ENCODE measurements at regions not wholly inside any gene's neighbourhood (a gene's known extent, or its start where the extent isn't known, plus 50 kb on each side); places are given as distances from the start of the nearest gene placed in this dataset.

GRCh38 chr3:146975032-146975431 is 369.9 kb upstream of the PLSCR5 start:
- H4K8ac ChIP-seq (ENCODE audit: low read depth, low read length), result no peak overlapping the region
- H3K4me2 ChIP-seq (ENCODE audit: insufficient read depth, low read length, poor library complexity, severe bottlenecking), result no peak overlapping the region
- no peak overlapping the region for H2AK5ac ChIP-seq (ENCODE audit: low read depth, low read length)
- H2BK12ac ChIP-seq (ENCODE audit: low read length), result no peak overlapping the region
- no peak overlapping the region for H4K91ac ChIP-seq (ENCODE audit: low read depth, low read length, poor library complexity)
- H3K14ac ChIP-seq (ENCODE audit: low read length), result no peak overlapping the region
- no peak overlapping the region for H2BK15ac ChIP-seq (ENCODE audit: low read length)
- no peak overlapping the region for H3K9ac ChIP-seq (ENCODE audit: low read depth, low read length, poor library complexity)
- no peak overlapping the region for H3K18ac ChIP-seq (ENCODE audit: low read length)
- no peak overlapping the region for H2BK120ac ChIP-seq (ENCODE audit: low read depth, low read length)
- no peak overlapping the region for H3K4me3 ChIP-seq (ENCODE audit: low read length in 2 of 2)
- no peak overlapping the region for H3K4ac ChIP-seq (ENCODE audit: low read length)
- no peaks in the 10 kb centered on the region for H3K79me1 ChIP-seq (ENCODE audit: low read depth, low read length)
- no peaks in the 10 kb centered on the region for H3K27me3 ChIP-seq (ENCODE audit: control insufficient read depth in 3 of 3, insufficient read depth in 3 of 3, low read depth in 1 of 3, low read length in 3 of 3)
- no peaks in the 10 kb centered on the region for H3K36me3 ChIP-seq (replicated peaks in 1 of 2; ENCODE audit: control insufficient read depth in 2 of 2, insufficient read depth in 2 of 2, low read length in 2 of 2)
- H2BK5ac ChIP-seq (ENCODE audit: low read length), result no peak overlapping the region
- no peaks in the 10 kb centered on the region for H3K9me3 ChIP-seq (replicated peaks in 1 of 2; ENCODE audit: control insufficient read depth in 2 of 2, insufficient read depth in 1 of 2, low read depth in 1 of 2, low read length in 2 of 2)
- no peak overlapping the region for H3K23ac ChIP-seq (ENCODE audit: low read depth, low read length, poor library complexity)
- no CpG with 5 or more reads among the region's 1 CpG for WGBS, 2 donors (ENCODE audit: extremely low coverage in 2 of 2, insufficient read length in 2 of 2, insufficient replicate concordance in 1 of 2)
- H2AFZ ChIP-seq (ENCODE audit: low read length), result no peak overlapping the region
- H3K4me1 ChIP-seq (ENCODE audit: control insufficient read depth in 2 of 2, insufficient read depth in 1 of 2, low read depth in 1 of 2, low read length in 2 of 2), result no peaks in the 10 kb centered on the region
- no peak for DNase-seq (ENCODE audit: low spot score)
- H3K27ac ChIP-seq (replicated peaks; ENCODE audit: low read length), result no peak overlapping the region

- no peak overlapping the region for H3K4ac ChIP-seq (ENCODE audit: low read length)
- H3K9ac ChIP-seq (ENCODE audit: low read depth, low read length, poor library complexity), result no peak overlapping the region
- H3K18ac ChIP-seq (ENCODE audit: low read length), result no peak overlapping the region
- WGBS, 2 donors (ENCODE audit: extremely low coverage in 2 of 2, insufficient read length in 2 of 2, insufficient replicate concordance in 1 of 2), result no CpG with 5 or more reads among the region's 4 CpGs
- H2BK15ac ChIP-seq (ENCODE audit: low read length), result no peak overlapping the region
- H3K4me3 ChIP-seq (ENCODE audit: low read length in 2 of 2), result no peak overlapping the region
- H3K23ac ChIP-seq (ENCODE audit: low read depth, low read length, poor library complexity), result no peak overlapping the region
- no peak overlapping the region for H2AK5ac ChIP-seq (ENCODE audit: low read depth, low read length)
- no peak overlapping the region for H4K91ac ChIP-seq (ENCODE audit: low read depth, low read length, poor library complexity)
- H4K8ac ChIP-seq (ENCODE audit: low read depth, low read length), result no peak overlapping the region
- H3K9me3 ChIP-seq (replicated peaks in 1 of 2; ENCODE audit: control insufficient read depth in 2 of 2, insufficient read depth in 1 of 2, low read depth in 1 of 2, low read length in 2 of 2), result no peaks in the 10 kb centered on the region
- H3K4me1 ChIP-seq (ENCODE audit: control insufficient read depth in 2 of 2, insufficient read depth in 1 of 2, low read depth in 1 of 2, low read length in 2 of 2), result no peaks in the 10 kb centered on the region
- H3K36me3 ChIP-seq (replicated peaks in 1 of 2; ENCODE audit: control insufficient read depth in 2 of 2, insufficient read depth in 2 of 2, low read length in 2 of 2), result no peaks in the 10 kb centered on the region
- H2BK12ac ChIP-seq (ENCODE audit: low read length), result no peak overlapping the region
- H2BK5ac ChIP-seq (ENCODE audit: low read length), result no peak overlapping the region
- no peak overlapping the region for H2BK120ac ChIP-seq (ENCODE audit: low read depth, low read length)
- H3K14ac ChIP-seq (ENCODE audit: low read length), result no peak overlapping the region
- H3K4me2 ChIP-seq (ENCODE audit: insufficient read depth, low read length, poor library complexity, severe bottlenecking), result no peak overlapping the region
- no peak for DNase-seq (ENCODE audit: low spot score)
- no peaks in the 10 kb centered on the region for H3K79me1 ChIP-seq (ENCODE audit: low read depth, low read length)
- H3K27me3 ChIP-seq (ENCODE audit: control insufficient read depth in 3 of 3, insufficient read depth in 3 of 3, low read depth in 1 of 3, low read length in 3 of 3), result no peaks in the 10 kb centered on the region
- H2AFZ ChIP-seq (ENCODE audit: low read length), result no peak overlapping the region
- H3K27ac ChIP-seq (replicated peaks; ENCODE audit: low read length), result no peak overlapping the region
Observed at GRCh38 chr3:146974001-146974400, 368.9 kb upstream of the PLSCR5 start.

- H2AFZ ChIP-seq (ENCODE audit: low read length), result no peak overlapping the region
- H3K4me1 ChIP-seq (ENCODE audit: control insufficient read depth in 2 of 2, insufficient read depth in 1 of 2, low read depth in 1 of 2, low read length in 2 of 2), result peaks cover 0 to 4% of the 10 kb centered on the region in 2 donors
- DNase-seq (ENCODE audit: low spot score), result no peak
- H4K91ac ChIP-seq (ENCODE audit: low read depth, low read length, poor library complexity), result no peak overlapping the region
- no peak overlapping the region for H3K9ac ChIP-seq (ENCODE audit: low read depth, low read length, poor library complexity)
- H3K4me3 ChIP-seq (ENCODE audit: low read length in 2 of 2), result no peak overlapping the region
- no peak overlapping the region for H2BK5ac ChIP-seq (ENCODE audit: low read length)
- H3K79me1 ChIP-seq (ENCODE audit: low read depth, low read length), result no peaks in the 10 kb centered on the region
- no peak overlapping the region for H3K4me2 ChIP-seq (ENCODE audit: insufficient read depth, low read length, poor library complexity, severe bottlenecking)
- H3K9me3 ChIP-seq (replicated peaks in 1 of 2; ENCODE audit: control insufficient read depth in 2 of 2, insufficient read depth in 1 of 2, low read depth in 1 of 2, low read length in 2 of 2), result no peaks in the 10 kb centered on the region
- H3K14ac ChIP-seq (ENCODE audit: low read length), result no peak overlapping the region
- WGBS, 2 donors (ENCODE audit: extremely low coverage in 2 of 2, insufficient read length in 2 of 2, insufficient replicate concordance in 1 of 2), result no CpG with 5 or more reads among the region's 1 CpG
- no peak overlapping the region for H2BK120ac ChIP-seq (ENCODE audit: low read depth, low read length)
- no peak overlapping the region for H2BK15ac ChIP-seq (ENCODE audit: low read length)
- H2BK12ac ChIP-seq (ENCODE audit: low read length), result no peak overlapping the region
- H3K27me3 ChIP-seq (ENCODE audit: control insufficient read depth in 3 of 3, insufficient read depth in 3 of 3, low read depth in 1 of 3, low read length in 3 of 3), result no peaks in the 10 kb centered on the region
- no peak overlapping the region for H2AK5ac ChIP-seq (ENCODE audit: low read depth, low read length)
- no peaks in the 10 kb centered on the region for H3K36me3 ChIP-seq (replicated peaks in 1 of 2; ENCODE audit: control insufficient read depth in 2 of 2, insufficient read depth in 2 of 2, low read length in 2 of 2)
- H3K4ac ChIP-seq (ENCODE audit: low read length), result no peak overlapping the region
- no peak overlapping the region for H4K8ac ChIP-seq (ENCODE audit: low read depth, low read length)
- no peak overlapping the region for H3K27ac ChIP-seq (replicated peaks; ENCODE audit: low read length)
- H3K18ac ChIP-seq (ENCODE audit: low read length), result no peak overlapping the region
- H3K23ac ChIP-seq (ENCODE audit: low read depth, low read length, poor library complexity), result no peak overlapping the region
Observed at GRCh38 chr3:146972726-146973125, 367.6 kb upstream of the PLSCR5 start.

- no peak overlapping the region for H3K27ac ChIP-seq (replicated peaks; ENCODE audit: low read length)
Observed at GRCh38 chr3:146970236-146970635, 365.1 kb upstream of the PLSCR5 start.

More at GRCh38 chr3:146970236-146970635, 365.1 kb upstream of the PLSCR5 start:
- Histone ChIP-seq H2AFZ (ENCODE audit: low read length) (no peak overlapping the region), H2BK12ac (ENCODE audit: low read length) (no peak overlapping the region), H2BK15ac (ENCODE audit: low read length) (no peak overlapping the region), H2BK120ac (ENCODE audit: low read depth, low read length) (no peak overlapping the region), H3K9me3 (replicated peaks in 1 of 2; ENCODE audit: control insufficient read depth in 2 of 2, insufficient read depth in 1 of 2, low read depth in 1 of 2, low read length in 2 of 2) (no peaks in the 10 kb centered on the region), H3K4me1 (ENCODE audit: control insufficient read depth in 2 of 2, insufficient read depth in 1 of 2, low read depth in 1 of 2, low read length in 2 of 2) (peaks cover 0 to 4% of the 10 kb centered on the region in 2 donors), H2BK5ac (ENCODE audit: low read length) (no peak overlapping the region), H3K4me2 (ENCODE audit: insufficient read depth, low read length, poor library complexity, severe bottlenecking) (no peak overlapping the region), H3K79me1 (ENCODE audit: low read depth, low read length) (no peaks in the 10 kb centered on the region), H4K91ac (ENCODE audit: low read depth, low read length, poor library complexity) (no peak overlapping the region), H3K4ac (ENCODE audit: low read length) (no peak overlapping the region), H2AK5ac (ENCODE audit: low read depth, low read length) (no peak overlapping the region), H3K23ac (ENCODE audit: low read depth, low read length, poor library complexity) (no peak overlapping the region), H3K9ac (ENCODE audit: low read depth, low read length, poor library complexity) (no peak overlapping the region), H3K14ac (ENCODE audit: low read length) (no peak overlapping the region), H3K4me3 (ENCODE audit: low read length in 2 of 2) (no peak overlapping the region), H3K27me3 (ENCODE audit: control insufficient read depth in 3 of 3, insufficient read depth in 3 of 3, low read depth in 1 of 3, low read length in 3 of 3) (no peaks in the 10 kb centered on the region), H4K8ac (ENCODE audit: low read depth, low read length) (no peak overlapping the region), H3K18ac (ENCODE audit: low read length) (no peak overlapping the region), H3K36me3 (replicated peaks in 1 of 2; ENCODE audit: control insufficient read depth in 2 of 2, insufficient read depth in 2 of 2, low read length in 2 of 2) (no peaks in the 10 kb centered on the region)
- no peak for DNase-seq (ENCODE audit: low spot score)
- no CpG with 5 or more reads among the region's 2 CpGs for WGBS, 2 donors (ENCODE audit: extremely low coverage in 2 of 2, insufficient read length in 2 of 2, insufficient replicate concordance in 1 of 2)
